SU-DHL-6 (cell line): ENCODE measurements at regions not wholly inside any gene's neighbourhood (a gene's known extent, or its start where the extent isn't known, plus 50 kb on each side); places are given as distances from the start of the nearest gene placed in this dataset.

Experiments
- EZH2phosphoT487 ChIP-seq: fragments of 200-600 bp; sonication (generic), shearing (Covaris generic); conservative IDR thresholded peaks from 2 replicates; pipeline ENCODE4 v1.6.1; 2018; ENCODE audit warnings: mild to moderate bottlenecking, antibody characterized with exemption, low read length, moderate library complexity, mixed read lengths
- TF ChIP-seq, protein P1 (sequence below): fragments of 200-600 bp; sonication (generic); IDR thresholded peaks from one replicate; pipeline ENCODE4 v1.5.1; 2017; ENCODE audit warnings: antibody characterized with exemption, mild to moderate bottlenecking, low read length, moderate library complexity; ENCODE audit not compliant: insufficient read depth, poor library complexity, severe bottlenecking

DNA sequence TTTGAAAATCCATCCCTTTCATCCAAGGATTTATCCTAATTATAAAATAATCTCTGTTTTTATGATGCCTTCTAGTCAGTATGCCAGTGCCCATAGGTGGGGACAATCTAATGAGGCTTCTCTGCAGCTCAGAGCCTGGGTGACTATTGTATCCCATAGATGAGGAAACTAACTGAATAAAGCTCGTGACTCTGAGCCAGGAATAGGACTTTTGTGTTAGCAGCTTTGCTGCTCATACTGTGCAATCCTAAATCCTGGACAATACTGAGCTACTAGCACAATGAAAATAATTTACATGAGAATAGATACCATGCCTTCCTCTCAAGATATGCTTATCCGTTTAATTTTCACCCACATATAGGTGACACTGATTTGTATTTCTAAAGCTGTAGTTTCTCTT, 443.0 kb downstream of the PLK2 start:
- TF ChIP-seq, protein P1, sequence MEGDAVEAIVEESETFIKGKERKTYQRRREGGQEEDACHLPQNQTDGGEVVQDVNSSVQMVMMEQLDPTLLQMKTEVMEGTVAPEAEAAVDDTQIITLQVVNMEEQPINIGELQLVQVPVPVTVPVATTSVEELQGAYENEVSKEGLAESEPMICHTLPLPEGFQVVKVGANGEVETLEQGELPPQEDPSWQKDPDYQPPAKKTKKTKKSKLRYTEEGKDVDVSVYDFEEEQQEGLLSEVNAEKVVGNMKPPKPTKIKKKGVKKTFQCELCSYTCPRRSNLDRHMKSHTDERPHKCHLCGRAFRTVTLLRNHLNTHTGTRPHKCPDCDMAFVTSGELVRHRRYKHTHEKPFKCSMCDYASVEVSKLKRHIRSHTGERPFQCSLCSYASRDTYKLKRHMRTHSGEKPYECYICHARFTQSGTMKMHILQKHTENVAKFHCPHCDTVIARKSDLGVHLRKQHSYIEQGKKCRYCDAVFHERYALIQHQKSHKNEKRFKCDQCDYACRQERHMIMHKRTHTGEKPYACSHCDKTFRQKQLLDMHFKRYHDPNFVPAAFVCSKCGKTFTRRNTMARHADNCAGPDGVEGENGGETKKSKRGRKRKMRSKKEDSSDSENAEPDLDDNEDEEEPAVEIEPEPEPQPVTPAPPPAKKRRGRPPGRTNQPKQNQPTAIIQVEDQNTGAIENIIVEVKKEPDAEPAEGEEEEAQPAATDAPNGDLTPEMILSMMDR = no peak
- TF ChIP-seq EZH2phosphoT487 = no peak
